HG03439 (cell line): ENCODE measurements at regions not wholly inside any gene's neighbourhood (a gene's known extent, or its start where the extent isn't known, plus 50 kb on each side); places are given as distances from the start of the nearest gene placed in this dataset.
"Not testable (repeated sequence)": the region's sequence is repeated elsewhere in the genome, so short reads cannot be mapped to it uniquely, and the experiment has no call there.

Experiments used
- ATAC-seq: cut with Tn5 transposase; IDR thresholded peaks from one replicate; pipeline ENCODE4 v1.9.1; 2021; ENCODE audit warnings: mild to moderate bottlenecking, moderate library complexity; ENCODE audit not compliant: unreplicated experiment

- no peak for ATAC-seq
These were observed 404.8 kb upstream of the ATP11B start for GRCh38 chr3:182388506-182388905.

- no peak for ATAC-seq
These were observed 404.1 kb upstream of the ATP11B start for GRCh38 chr3:182389071-182389815.

DNA sequence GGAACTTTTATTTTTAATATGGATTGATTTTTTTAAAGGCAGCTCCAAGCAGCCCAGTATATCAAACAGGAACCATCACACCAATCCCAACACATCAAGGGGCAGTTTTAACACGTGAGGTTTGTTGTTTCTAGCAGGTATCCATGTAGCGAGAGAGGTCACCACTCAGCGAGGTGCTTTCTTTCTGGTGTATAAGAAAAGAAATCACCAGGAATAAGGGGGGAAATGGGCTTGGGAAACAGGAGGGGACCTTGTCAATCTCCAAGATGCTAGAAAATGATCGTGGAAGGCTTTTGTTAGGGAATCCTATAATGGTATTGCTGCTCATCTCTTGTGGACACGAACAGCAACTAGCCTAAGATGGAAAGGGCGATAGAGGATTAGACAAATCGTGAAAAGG, 402.9 kb upstream of the ATP11B start:
- no peak for ATAC-seq

GRCh38 chr3:182392182-182392937, 400.9 kb upstream of the ATP11B start:
- ATAC-seq: no peak

DNA sequence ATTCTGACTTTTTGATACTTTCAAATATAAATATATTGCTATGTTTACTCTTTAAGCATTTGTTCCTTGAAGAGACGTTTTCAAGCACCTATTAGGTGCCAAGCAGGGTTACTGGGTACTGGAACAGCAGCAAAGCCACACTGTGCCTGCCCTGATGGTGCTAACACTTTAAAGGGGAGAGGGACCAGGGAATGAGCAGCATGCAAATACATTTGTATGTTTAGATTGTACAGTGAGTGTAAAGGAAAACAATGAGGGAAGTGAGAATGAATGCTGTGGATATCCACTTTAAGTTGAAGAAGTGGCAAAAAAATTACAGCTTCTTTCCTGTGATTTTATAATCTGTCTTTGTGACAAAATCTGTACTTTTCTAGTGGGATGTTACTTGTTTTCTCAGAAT, 400.2 kb upstream of the ATP11B start:
- no peak for ATAC-seq

GRCh38 chr3:182393830-182394367, 399.4 kb upstream of the ATP11B start:
- ATAC-seq: no peak

DNA sequence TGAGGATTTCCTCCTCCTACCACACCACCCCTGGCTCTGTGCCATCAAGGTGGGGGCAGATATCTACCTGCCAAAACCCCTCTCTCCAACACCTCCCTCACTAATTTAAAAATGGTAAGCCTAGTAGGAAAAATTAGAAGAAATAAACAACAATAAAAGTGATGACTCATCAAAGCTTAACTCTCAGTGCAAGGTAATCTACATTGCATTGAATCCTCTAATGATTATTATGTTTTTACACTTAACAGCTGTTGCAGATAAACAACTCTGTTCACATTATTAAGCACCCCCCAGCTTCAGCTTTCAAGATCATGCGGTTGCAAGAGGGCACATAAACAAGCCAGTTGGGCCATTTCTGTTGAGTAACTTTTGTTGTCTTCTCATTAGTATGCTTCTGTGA, 396.1 kb upstream of the ATP11B start:
- no peak for ATAC-seq

DNA sequence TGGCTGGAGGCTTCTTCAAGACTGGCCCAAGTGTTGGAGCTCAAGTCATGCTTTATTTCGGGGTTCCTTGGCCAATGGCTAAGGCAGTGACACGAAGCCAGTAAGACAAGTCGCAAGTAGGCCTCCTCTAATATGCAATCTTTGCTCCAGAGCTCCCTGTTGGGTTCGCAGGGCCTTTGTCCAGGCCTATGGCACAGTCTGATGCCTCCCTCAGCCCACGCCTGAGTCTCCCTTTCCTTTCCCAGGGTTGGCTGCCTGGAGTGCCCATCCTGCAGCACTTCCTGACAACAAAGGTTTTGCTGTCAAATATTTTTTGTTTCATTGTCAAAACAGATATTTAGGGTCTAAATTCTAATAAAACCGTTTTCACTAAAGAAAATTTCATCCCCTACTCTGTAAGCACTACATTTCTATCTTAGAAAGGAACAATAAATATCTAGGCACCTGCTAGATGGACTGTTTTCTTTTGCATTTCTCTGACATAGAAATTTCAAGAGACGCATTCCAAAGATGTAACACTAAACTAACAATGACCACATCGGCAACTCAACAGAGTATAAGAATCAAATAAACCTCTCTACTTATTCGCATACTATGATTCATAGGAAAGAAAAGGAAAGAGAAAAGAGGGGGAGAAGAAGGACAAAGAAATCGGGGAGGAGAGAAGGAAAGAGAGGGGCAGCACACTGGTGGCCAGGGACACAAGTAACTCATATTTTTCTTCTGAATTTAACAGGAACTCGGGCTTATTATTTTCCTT, 393.1 kb upstream of the ATP11B start:
- no peak for ATAC-seq

DNA sequence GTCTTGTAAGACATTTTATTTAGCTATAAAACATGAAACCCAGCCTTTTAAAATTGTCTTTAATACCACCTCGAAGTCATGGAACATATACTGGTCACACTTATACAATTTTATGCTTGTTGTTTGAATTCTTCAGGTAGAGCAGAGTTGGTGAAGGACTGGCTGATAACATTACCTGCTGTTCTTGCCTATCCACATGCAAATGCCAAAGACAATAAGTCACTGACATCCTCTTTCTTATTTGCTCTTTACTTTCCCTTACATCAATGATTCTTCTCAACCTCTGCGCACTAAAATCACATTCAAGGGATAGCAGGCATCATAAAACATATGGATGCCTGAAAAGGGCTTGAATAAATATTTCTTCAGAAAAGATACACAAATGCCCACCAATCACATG, 392.5 kb upstream of the ATP11B start:
- ATAC-seq: no peak

- no peak for ATAC-seq
These were observed 389.3 kb upstream of the ATP11B start for GRCh38 chr3:182404031-182404430.

DNA sequence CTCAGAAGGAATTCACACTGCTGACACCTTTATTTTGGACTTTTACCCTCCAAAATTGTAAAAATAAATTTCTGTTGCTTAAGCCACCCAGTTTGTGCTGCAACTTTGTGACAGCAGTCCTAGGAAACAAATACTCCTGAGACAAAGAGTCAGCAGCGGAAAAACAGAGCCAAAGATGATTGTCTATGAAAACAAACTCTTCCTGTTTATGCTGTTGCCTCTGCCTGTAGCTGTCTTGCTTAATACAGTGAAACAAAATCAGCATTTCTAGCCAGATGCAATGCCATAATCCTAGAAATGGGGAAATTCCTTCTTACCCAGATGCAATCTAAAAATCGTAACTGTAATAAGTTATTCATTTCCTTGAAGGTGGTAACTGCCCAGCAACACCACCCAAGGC, 387.5 kb upstream of the ATP11B start:
- no peak for ATAC-seq

DNA sequence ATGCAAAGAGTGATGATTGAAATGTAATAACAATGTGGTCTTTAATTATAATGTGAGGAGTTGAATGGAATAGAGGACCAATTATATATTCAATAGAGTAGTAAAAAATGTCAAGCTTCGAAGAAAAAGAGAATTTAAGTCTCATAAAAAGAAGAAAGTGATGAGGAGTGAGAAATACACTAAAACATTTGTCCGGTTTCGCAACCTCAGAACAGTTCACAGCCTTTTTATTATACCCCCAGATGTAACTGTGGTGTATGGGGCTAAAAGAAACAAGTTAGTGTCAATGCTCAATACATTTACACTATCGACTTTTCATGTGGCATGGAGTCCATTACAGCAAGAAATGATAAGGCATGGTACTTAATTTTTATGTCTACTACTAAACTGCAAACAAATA, 386.5 kb upstream of the ATP11B start:
- ATAC-seq: no peak

- no peak for ATAC-seq
These were observed 383.3 kb upstream of the ATP11B start for GRCh38 chr3:182410051-182410450.

GRCh38 chr3:182412066-182412465, 381.2 kb upstream of the ATP11B start:
- no peak for ATAC-seq

DNA sequence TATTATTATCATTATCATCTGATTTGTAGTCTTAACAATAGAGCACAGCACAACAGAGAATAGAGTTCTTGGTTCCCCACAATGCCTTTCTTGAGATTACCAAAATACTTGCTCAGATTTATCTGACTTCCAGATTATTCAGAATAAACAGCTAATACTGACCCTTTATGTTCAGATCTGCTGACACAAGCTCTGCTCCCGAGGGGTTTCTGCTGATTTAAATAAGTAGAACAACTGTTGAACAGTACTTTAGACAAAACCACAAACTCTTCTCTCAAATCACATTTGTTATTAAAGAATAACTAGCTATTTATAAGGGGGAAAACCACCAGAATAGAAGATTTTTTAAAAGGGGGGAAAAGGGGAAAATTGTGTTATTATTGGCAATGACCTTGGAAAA, 380.2 kb upstream of the ATP11B start:
- no peak for ATAC-seq

DNA sequence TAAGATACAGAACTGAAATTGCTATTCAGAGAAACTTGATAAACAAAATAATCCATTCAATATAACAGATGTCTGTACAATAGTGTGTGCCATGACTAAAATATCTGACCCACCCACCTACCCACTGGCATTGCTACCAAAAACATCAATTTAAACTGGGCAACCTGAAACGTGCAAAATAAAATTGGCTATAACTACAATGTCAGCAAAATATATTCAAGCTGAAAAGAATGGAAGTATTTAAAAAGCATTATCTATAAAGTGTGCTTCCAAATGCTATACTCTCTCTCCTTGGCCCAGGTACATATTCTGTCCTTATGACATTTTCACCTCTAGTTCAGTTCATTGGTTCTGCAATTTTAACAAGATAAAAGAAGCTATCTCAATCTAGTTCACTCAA, 379.6 kb upstream of the ATP11B start:
- no peak for ATAC-seq

GRCh38 chr3:182414586-182414985, 378.7 kb upstream of the ATP11B start:
- ATAC-seq: no peak

DNA sequence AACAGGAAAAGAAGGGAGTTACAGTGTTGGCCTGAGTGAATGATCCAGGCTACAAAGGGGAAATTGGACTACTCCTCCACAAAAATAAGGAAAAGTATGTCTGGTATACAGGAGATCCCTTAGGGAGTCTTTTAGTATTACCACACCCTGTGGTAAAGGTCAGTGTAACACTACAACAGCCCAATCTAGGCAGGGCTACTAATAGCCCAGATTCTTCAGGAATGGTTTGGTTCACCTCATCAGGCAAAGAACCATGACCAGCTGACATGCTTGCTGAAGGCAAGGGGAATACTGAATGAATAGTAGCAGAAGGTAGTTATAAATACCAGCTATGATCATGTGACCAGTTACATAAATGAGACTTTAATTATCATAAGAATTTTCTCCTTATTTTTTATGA, 372.6 kb upstream of the ATP11B start:
- ATAC-seq: no peak

DNA sequence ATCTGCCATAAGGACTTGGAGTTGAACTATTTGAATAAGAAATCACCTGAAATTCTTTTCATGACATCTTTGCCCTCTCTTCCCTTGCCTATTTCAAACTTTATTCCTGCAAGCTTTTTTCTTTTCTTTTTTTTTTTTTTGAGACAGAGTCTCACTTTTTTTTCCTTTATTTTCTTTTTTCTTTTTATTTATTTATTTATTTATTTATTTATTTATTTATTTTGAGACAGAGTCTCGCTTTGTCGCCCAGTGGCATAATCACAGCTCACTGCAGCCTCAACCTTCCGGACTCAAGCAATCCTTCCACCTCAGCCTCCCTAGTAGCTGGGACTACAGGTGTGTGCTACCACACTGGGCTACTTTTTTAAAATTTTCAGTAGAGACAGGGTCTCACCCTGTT, 369.3 kb upstream of the ATP11B start:
- no peak for ATAC-seq

DNA sequence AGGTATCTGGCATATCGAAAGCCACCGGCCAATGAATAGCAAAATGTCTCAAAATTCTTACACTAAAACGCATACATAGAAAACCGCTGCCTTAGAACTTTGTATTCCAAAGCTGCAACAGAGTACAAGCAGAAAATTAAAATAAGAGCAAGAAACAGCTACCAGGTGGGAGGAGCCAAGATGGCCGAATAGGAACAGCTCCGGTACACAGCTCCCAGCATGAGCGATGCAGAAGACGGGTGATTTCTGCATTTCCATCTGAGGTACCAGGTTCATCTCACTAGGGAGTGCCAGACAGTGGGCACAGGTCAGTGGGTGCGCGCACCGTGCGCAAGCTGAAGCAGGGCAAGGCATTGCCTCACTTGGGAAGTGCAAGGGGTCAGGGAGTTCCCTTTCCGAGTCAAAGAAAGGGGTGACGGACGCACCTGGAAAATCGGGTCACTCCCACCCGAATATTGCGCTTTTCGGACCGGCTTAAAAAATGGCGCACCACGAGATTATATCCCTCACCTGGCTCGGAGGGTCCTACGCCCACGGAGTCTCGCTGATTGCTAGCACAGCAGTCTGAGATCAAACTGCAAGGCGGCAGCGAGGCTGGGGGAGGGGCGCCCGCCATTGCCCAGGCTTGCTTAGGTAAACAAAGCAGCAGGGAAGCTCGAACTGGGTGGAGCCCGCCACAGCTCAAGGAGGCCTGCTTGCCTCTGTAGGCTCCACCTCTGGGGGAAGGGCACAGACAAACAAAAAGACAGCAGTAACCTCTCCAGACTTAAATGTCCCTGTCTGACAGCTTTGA, 367.2 kb upstream of the ATP11B start:
- ATAC-seq: not testable (repeated sequence)

DNA sequence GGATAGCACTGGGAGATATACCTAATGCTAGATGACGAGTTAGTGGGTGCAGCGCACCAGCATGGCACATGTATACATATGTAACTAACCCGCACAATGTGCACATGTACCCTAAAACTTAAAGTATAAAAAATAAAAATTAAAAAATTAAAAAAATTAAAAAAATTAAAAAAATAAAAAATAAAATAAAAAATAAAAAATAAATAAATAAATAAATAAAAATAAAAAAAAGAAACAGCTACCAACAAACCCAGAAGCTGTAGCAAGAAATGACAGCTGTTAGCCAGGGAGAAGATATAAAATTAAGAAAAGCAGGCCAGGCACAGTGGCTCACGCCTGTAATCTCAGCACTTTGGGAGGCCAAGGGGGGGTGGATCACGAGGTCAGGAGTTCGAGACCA, 361.3 kb upstream of the ATP11B start:
- not testable (repeated sequence) for ATAC-seq
